ENCODE measurements at regions not wholly inside any gene's neighbourhood (a gene's known extent, or its start where the extent isn't known, plus 50 kb on each side); places are given as distances from the start of the nearest gene placed in this dataset.

DNA sequence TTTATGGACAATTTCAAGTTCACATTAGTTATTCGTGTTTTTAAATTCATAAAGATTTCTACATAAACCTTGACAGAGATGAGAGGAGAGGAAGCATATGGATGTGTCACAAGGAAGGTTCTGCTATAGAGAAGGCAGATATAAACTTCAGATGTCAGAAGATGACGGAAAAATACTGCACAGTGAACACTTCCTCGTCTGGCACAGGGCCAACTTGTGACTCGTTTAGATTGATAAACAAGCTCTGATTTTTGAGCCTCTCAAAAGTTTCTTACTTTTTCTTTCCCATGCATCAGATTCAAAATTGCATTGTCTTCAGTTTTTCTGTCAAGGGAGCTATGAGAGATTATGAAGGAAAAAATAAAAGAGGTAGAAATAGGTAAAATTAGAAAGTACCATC, 156.4 kb upstream of the MINDY3 start (continued):
- TF ChIP-seq, protein P1, sequence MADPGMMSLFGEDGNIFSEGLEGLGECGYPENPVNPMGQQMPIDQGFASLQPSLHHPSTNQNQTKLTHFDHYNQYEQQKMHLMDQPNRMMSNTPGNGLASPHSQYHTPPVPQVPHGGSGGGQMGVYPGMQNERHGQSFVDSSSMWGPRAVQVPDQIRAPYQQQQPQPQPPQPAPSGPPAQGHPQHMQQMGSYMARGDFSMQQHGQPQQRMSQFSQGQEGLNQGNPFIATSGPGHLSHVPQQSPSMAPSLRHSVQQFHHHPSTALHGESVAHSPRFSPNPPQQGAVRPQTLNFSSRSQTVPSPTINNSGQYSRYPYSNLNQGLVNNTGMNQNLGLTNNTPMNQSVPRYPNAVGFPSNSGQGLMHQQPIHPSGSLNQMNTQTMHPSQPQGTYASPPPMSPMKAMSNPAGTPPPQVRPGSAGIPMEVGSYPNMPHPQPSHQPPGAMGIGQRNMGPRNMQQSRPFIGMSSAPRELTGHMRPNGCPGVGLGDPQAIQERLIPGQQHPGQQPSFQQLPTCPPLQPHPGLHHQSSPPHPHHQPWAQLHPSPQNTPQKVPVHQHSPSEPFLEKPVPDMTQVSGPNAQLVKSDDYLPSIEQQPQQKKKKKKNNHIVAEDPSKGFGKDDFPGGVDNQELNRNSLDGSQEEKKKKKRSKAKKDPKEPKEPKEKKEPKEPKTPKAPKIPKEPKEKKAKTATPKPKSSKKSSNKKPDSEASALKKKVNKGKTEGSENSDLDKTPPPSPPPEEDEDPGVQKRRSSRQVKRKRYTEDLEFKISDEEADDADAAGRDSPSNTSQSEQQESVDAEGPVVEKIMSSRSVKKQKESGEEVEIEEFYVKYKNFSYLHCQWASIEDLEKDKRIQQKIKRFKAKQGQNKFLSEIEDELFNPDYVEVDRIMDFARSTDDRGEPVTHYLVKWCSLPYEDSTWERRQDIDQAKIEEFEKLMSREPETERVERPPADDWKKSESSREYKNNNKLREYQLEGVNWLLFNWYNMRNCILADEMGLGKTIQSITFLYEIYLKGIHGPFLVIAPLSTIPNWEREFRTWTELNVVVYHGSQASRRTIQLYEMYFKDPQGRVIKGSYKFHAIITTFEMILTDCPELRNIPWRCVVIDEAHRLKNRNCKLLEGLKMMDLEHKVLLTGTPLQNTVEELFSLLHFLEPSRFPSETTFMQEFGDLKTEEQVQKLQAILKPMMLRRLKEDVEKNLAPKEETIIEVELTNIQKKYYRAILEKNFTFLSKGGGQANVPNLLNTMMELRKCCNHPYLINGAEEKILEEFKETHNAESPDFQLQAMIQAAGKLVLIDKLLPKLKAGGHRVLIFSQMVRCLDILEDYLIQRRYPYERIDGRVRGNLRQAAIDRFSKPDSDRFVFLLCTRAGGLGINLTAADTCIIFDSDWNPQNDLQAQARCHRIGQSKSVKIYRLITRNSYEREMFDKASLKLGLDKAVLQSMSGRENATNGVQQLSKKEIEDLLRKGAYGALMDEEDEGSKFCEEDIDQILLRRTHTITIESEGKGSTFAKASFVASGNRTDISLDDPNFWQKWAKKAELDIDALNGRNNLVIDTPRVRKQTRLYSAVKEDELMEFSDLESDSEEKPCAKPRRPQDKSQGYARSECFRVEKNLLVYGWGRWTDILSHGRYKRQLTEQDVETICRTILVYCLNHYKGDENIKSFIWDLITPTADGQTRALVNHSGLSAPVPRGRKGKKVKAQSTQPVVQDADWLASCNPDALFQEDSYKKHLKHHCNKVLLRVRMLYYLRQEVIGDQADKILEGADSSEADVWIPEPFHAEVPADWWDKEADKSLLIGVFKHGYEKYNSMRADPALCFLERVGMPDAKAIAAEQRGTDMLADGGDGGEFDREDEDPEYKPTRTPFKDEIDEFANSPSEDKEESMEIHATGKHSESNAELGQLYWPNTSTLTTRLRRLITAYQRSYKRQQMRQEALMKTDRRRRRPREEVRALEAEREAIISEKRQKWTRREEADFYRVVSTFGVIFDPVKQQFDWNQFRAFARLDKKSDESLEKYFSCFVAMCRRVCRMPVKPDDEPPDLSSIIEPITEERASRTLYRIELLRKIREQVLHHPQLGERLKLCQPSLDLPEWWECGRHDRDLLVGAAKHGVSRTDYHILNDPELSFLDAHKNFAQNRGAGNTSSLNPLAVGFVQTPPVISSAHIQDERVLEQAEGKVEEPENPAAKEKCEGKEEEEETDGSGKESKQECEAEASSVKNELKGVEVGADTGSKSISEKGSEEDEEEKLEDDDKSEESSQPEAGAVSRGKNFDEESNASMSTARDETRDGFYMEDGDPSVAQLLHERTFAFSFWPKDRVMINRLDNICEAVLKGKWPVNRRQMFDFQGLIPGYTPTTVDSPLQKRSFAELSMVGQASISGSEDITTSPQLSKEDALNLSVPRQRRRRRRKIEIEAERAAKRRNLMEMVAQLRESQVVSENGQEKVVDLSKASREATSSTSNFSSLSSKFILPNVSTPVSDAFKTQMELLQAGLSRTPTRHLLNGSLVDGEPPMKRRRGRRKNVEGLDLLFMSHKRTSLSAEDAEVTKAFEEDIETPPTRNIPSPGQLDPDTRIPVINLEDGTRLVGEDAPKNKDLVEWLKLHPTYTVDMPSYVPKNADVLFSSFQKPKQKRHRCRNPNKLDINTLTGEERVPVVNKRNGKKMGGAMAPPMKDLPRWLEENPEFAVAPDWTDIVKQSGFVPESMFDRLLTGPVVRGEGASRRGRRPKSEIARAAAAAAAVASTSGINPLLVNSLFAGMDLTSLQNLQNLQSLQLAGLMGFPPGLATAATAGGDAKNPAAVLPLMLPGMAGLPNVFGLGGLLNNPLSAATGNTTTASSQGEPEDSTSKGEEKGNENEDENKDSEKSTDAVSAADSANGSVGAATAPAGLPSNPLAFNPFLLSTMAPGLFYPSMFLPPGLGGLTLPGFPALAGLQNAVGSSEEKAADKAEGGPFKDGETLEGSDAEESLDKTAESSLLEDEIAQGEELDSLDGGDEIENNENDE (IDR thresholded peaks at IDR 0.05; ENCODE audit: insufficient replicate concordance, low read length): no peak
- no peak for TF ChIP-seq PHF8 (conservative IDR thresholded peaks at IDR 0.05; ENCODE audit: low read depth, low read length)
- no peak for TF ChIP-seq BACH1 (IDR thresholded peaks at IDR 0.05; ENCODE audit: low read length)
